ENCODE measurements at regions not wholly inside any gene's neighbourhood (a gene's known extent, or its start where the extent isn't known, plus 50 kb on each side); places are given as distances from the start of the nearest gene placed in this dataset.

DNA sequence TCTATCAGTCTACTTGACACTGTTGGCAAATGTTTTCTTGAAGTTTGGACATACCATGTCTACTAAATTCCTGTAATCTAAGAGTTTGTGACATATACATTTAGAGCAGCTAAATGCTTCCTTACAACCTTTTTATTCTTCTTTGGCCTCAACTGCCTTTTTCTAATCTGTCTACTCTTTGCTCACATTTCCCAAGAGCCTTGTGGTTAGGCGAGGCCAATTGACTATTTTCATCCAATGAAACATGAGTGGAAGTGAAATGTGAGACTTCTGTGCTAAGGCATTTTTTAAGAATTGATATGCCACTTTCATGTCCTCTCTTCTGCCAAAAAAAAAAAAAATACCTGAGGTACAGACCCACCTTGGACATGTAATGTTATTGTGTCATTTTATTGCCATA, 158.2 kb upstream of the MCHR2 start:
- 72 to 83% methylated on average over 1 of the region's 1 CpG for WGBS, 2 donors
- H3K4me3 ChIP-seq = no peak overlapping the region

DNA sequence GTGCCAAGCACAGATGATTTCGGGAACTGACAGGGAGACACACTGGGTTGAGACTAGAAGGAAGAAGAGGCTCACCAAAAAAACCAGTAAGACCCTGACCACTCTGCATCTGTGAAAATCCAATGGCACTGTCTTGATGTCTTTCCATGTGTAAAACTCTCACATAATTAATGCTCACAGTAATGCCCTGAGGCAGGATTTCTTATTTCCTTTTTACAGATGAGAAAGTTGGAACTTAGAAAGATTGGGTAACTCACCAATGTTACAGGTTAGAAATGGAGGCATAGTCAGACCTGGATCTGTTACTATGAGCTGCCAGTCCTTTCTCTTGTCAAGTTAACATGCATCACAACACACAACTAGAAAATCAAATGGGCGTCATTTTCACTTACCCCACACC, 151.0 kb upstream of the MCHR2 start:
- WGBS, 2 donors = 85 to 89% methylated on average over 2 of the region's 2 CpGs
- H3K9me3 ChIP-seq = no peaks in the 10 kb centered on the region
- TF ChIP-seq POLR2AphosphoS5 (IDR thresholded peaks at IDR 0.05) = no peak
- TF ChIP-seq, protein P1, sequence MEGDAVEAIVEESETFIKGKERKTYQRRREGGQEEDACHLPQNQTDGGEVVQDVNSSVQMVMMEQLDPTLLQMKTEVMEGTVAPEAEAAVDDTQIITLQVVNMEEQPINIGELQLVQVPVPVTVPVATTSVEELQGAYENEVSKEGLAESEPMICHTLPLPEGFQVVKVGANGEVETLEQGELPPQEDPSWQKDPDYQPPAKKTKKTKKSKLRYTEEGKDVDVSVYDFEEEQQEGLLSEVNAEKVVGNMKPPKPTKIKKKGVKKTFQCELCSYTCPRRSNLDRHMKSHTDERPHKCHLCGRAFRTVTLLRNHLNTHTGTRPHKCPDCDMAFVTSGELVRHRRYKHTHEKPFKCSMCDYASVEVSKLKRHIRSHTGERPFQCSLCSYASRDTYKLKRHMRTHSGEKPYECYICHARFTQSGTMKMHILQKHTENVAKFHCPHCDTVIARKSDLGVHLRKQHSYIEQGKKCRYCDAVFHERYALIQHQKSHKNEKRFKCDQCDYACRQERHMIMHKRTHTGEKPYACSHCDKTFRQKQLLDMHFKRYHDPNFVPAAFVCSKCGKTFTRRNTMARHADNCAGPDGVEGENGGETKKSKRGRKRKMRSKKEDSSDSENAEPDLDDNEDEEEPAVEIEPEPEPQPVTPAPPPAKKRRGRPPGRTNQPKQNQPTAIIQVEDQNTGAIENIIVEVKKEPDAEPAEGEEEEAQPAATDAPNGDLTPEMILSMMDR (IDR thresholded peaks at IDR 0.05) = no peak
- TF ChIP-seq EP300 (IDR thresholded peaks at IDR 0.05) = no peak
- intact Hi-C loops (cut with DNase I) = no loop called here
- H3K4me3 ChIP-seq = no peak overlapping the region
- no peak overlapping the region for H3K27ac ChIP-seq
- H3K4me1 ChIP-seq = no peaks in the 10 kb centered on the region
- H3K27me3 ChIP-seq = no peaks in the 10 kb centered on the region
- H3K36me3 ChIP-seq = no peaks in the 10 kb centered on the region
- DNase-seq = no peak

More for the DNA sequence above, 158.2 kb upstream of the MCHR2 start:
- DNase-seq = no peak
- H3K9me3 ChIP-seq = no peaks in the 10 kb centered on the region
- TF ChIP-seq POLR2A (IDR thresholded peaks at IDR 0.05) = no peak
- TF ChIP-seq EP300 (IDR thresholded peaks at IDR 0.05) = no peak
- TF ChIP-seq, protein P1 (IDR thresholded peaks at IDR 0.05) = no peak
- TF ChIP-seq POLR2AphosphoS5 (IDR thresholded peaks at IDR 0.05) = no peak
- intact Hi-C loops (cut with DNase I) = no loop called here
- H3K36me3 ChIP-seq = no peaks in the 10 kb centered on the region
- H3K4me1 ChIP-seq = no peaks in the 10 kb centered on the region
- H3K27me3 ChIP-seq = no peaks in the 10 kb centered on the region
- no peak overlapping the region for H3K27ac ChIP-seq

- 48 to 73% methylated on average over 4 of the region's 4 CpGs for WGBS, 2 donors
- Histone ChIP-seq H3K4me1 (no peaks in the 10 kb centered on the region), H3K27me3 (no peaks in the 10 kb centered on the region), H3K4me3 (no peak overlapping the region), H3K9me3 (no peaks in the 10 kb centered on the region), H3K36me3 (no peaks in the 10 kb centered on the region), H3K27ac (no peak overlapping the region)
- no peak for TF ChIP-seq EP300 (IDR thresholded peaks at IDR 0.05)
- no peak for TF ChIP-seq POLR2A (IDR thresholded peaks at IDR 0.05)
- no peak for TF ChIP-seq POLR2AphosphoS5 (IDR thresholded peaks at IDR 0.05)
- TF ChIP-seq, protein P1 (IDR thresholded peaks at IDR 0.05) = no peak
- DNase-seq = no peak
- intact Hi-C loops (cut with DNase I) = no loop called here
Observed at GRCh38 chr6:100138346-100139022, 144.5 kb upstream of the MCHR2 start.

- Histone ChIP-seq H3K27ac (no peak overlapping the region), H3K9me3 (no peaks in the 10 kb centered on the region), H3K4me1 (no peaks in the 10 kb centered on the region), H3K27me3 (no peaks in the 10 kb centered on the region), H3K4me3 (no peak overlapping the region), H3K36me3 (no peaks in the 10 kb centered on the region)
- 88 to 92% methylated on average over 2 of the region's 2 CpGs for WGBS, 2 donors
- no peak for DNase-seq
- TF ChIP-seq, protein P1 (IDR thresholded peaks at IDR 0.05) = no peak
- TF ChIP-seq POLR2AphosphoS5 (IDR thresholded peaks at IDR 0.05) (no peak), EP300 (IDR thresholded peaks at IDR 0.05) (no peak), POLR2A (IDR thresholded peaks at IDR 0.05) (no peak)
- intact Hi-C loops (cut with DNase I) = no loop called here
Observed at GRCh38 chr6:100137759-100138158, 143.7 kb upstream of the MCHR2 start.

DNA sequence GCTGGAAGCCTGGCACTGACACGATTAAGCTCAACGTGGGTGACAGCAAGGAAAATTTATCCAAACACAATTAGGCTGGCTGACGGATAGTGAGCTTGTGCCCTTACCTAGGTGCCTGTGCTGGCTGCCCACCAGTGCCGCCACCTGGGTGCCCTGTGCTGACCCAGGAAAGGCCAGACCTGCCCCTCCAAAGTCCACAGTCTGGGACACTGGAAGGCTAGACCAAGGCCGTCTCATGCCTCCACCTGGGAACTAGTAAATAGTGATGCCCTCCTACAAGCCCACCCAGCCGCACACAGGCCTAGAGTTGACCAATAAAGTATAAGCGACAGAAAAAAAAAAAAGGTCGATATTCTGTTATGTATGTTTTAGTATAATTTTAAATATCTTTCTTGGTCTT, 142.6 kb upstream of the MCHR2 start:
- Histone ChIP-seq H3K9me3 (peaks cover 0 to 4% (median 1%) of the 10 kb centered on the region in 4 donors), H3K27me3 (no peaks in the 10 kb centered on the region), H3K4me3 (no peak overlapping the region), H3K36me3 (no peaks in the 10 kb centered on the region), H3K4me1 (no peaks in the 10 kb centered on the region), H3K27ac (no peak overlapping the region)
- DNase-seq = no peak
- intact Hi-C loops (cut with DNase I) = no loop called here
- 85 to 90% methylated on average over 8 of the region's 8 CpGs for WGBS, 2 donors
- TF ChIP-seq POLR2A (IDR thresholded peaks at IDR 0.05) (no peak), EP300 (IDR thresholded peaks at IDR 0.05) (no peak), POLR2AphosphoS5 (IDR thresholded peaks at IDR 0.05) (no peak)
